Osteocyte (in vitro differentiated cells): ENCODE measurements at regions not wholly inside any gene's neighbourhood (a gene's known extent, or its start where the extent isn't known, plus 50 kb on each side); places are given as distances from the start of the nearest gene placed in this dataset.

Experiments used
- DNase-seq: peaks from one replicate; pipeline ENCODE4 v3.0.0; 2021; ENCODE audit warnings: mixed read lengths; ENCODE audit not compliant: unreplicated experiment; ENCODE audit errors: extremely low spot score
- H3K27ac Mint-ChIP-seq: one replicate; pipeline ENCODE4 v1.8.0; 2021; ENCODE audit warnings: mild to moderate bottlenecking, mixed read lengths; ENCODE audit not compliant: unreplicated experiment
- H3K27me3 Mint-ChIP-seq: one replicate; pipeline ENCODE4 v1.8.0; 2021; ENCODE audit warnings: mixed read lengths; ENCODE audit not compliant: unreplicated experiment
- H3K36me3 Mint-ChIP-seq: one replicate; pipeline ENCODE4 v1.8.0; 2021; ENCODE audit warnings: mixed read lengths; ENCODE audit not compliant: unreplicated experiment
- H3K4me1 Mint-ChIP-seq: one replicate; pipeline ENCODE4 v1.8.0; 2021; ENCODE audit warnings: mixed read lengths; ENCODE audit not compliant: unreplicated experiment
- H3K4me3 Mint-ChIP-seq: one replicate; pipeline ENCODE4 v1.8.0; 2021; ENCODE audit warnings: mild to moderate bottlenecking, moderate library complexity, mixed read lengths; ENCODE audit not compliant: unreplicated experiment
- H3K9me3 Mint-ChIP-seq: one replicate; pipeline ENCODE4 v1.8.0; 2021; ENCODE audit warnings: mixed read lengths; ENCODE audit not compliant: unreplicated experiment
- CTCF ChIP-seq: fragments of 200-600 bp; sonication (generic); IDR thresholded peaks from 2 replicates; pipeline ENCODE4 v1.5.0; 2021; ENCODE audit warnings: antibody characterized with exemption, mild to moderate bottlenecking, moderate library complexity

- Mint-ChIP-seq H3K36me3 (no peaks in the 10 kb centered on the region), H3K27ac (no peak overlapping the region), H3K9me3 (peaks cover 17% of the 10 kb centered on the region), H3K27me3 (no peaks in the 10 kb centered on the region), H3K4me1 (no peaks in the 10 kb centered on the region), H3K4me3 (no peak overlapping the region)
- TF ChIP-seq CTCF, result no peak
- no peak for DNase-seq
Observed at GRCh38 chr2:14516844-14517243, 115.7 kb upstream of the LRATD1 start.

GRCh38 chr2:14517731-14518130 is 114.8 kb upstream of the LRATD1 start:
- Mint-ChIP-seq H3K27ac (no peak overlapping the region), H3K4me1 (no peaks in the 10 kb centered on the region)
- no peak for DNase-seq

GRCh38 chr2:14520385-14520945 is 112.1 kb upstream of the LRATD1 start:
- no peaks in the 10 kb centered on the region for H3K27me3 Mint-ChIP-seq
- H3K36me3 Mint-ChIP-seq, result no peaks in the 10 kb centered on the region
- H3K4me1 Mint-ChIP-seq, result no peaks in the 10 kb centered on the region
- no peak overlapping the region for H3K27ac Mint-ChIP-seq
- no peak for TF ChIP-seq CTCF
- DNase-seq, result no peak
- H3K9me3 Mint-ChIP-seq, result peaks cover 29% of the 10 kb centered on the region
- no peak overlapping the region for H3K4me3 Mint-ChIP-seq

More at GRCh38 chr2:14517731-14518130, 114.8 kb upstream of the LRATD1 start:
- H3K9me3 Mint-ChIP-seq, result peaks cover 23% of the 10 kb centered on the region
- H3K4me3 Mint-ChIP-seq, result no peak overlapping the region
- TF ChIP-seq CTCF, result no peak
- H3K36me3 Mint-ChIP-seq, result no peaks in the 10 kb centered on the region
- no peaks in the 10 kb centered on the region for H3K27me3 Mint-ChIP-seq

GRCh38 chr2:14524041-14524802 is 108.3 kb upstream of the LRATD1 start:
- no peak for DNase-seq
- H3K4me1 Mint-ChIP-seq, result no peaks in the 10 kb centered on the region
- H3K27ac Mint-ChIP-seq, result no peak overlapping the region
- H3K36me3 Mint-ChIP-seq, result no peaks in the 10 kb centered on the region
- TF ChIP-seq CTCF, result no peak
- H3K27me3 Mint-ChIP-seq, result no peaks in the 10 kb centered on the region
- peaks cover 23% of the 10 kb centered on the region for H3K9me3 Mint-ChIP-seq
- no peak overlapping the region for H3K4me3 Mint-ChIP-seq

- no peak overlapping the region for H3K4me3 Mint-ChIP-seq
Observed at GRCh38 chr2:14524803-14525080, 107.8 kb upstream of the LRATD1 start.

More at GRCh38 chr2:14524803-14525080, 107.8 kb upstream of the LRATD1 start:
- H3K27ac Mint-ChIP-seq, result no peak overlapping the region
- no peaks in the 10 kb centered on the region for H3K4me1 Mint-ChIP-seq
- H3K9me3 Mint-ChIP-seq, result peaks cover 21% of the 10 kb centered on the region
- no peaks in the 10 kb centered on the region for H3K36me3 Mint-ChIP-seq
- no peak for TF ChIP-seq CTCF
- no peaks in the 10 kb centered on the region for H3K27me3 Mint-ChIP-seq
- no peak for DNase-seq
